NB4 (cell line): ENCODE measurements at regions not wholly inside any gene's neighbourhood (a gene's known extent, or its start where the extent isn't known, plus 50 kb on each side); places are given as distances from the start of the nearest gene placed in this dataset.

Experiments used
- CTCF ChIP-seq: IDR thresholded peaks from one replicate; pipeline ENCODE4 v1.5.1; 2012; ENCODE audit warnings: low read depth, low read length
- TF ChIP-seq, protein P1 (sequence below): IDR thresholded peaks from 2 replicates; pipeline ENCODE4 v1.6.1; 2011; ENCODE audit warnings: low read depth, low read length

GRCh38 chr2:101566632-101567228 lies 91.8 kb upstream of the RFX8 start:
- TF ChIP-seq CTCF = no peak
- TF ChIP-seq, protein P1, sequence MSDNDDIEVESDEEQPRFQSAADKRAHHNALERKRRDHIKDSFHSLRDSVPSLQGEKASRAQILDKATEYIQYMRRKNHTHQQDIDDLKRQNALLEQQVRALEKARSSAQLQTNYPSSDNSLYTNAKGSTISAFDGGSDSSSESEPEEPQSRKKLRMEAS = no peak
